ENCODE measurements at regions not wholly inside any gene's neighbourhood (a gene's known extent, or its start where the extent isn't known, plus 50 kb on each side); places are given as distances from the start of the nearest gene placed in this dataset.

DNA sequence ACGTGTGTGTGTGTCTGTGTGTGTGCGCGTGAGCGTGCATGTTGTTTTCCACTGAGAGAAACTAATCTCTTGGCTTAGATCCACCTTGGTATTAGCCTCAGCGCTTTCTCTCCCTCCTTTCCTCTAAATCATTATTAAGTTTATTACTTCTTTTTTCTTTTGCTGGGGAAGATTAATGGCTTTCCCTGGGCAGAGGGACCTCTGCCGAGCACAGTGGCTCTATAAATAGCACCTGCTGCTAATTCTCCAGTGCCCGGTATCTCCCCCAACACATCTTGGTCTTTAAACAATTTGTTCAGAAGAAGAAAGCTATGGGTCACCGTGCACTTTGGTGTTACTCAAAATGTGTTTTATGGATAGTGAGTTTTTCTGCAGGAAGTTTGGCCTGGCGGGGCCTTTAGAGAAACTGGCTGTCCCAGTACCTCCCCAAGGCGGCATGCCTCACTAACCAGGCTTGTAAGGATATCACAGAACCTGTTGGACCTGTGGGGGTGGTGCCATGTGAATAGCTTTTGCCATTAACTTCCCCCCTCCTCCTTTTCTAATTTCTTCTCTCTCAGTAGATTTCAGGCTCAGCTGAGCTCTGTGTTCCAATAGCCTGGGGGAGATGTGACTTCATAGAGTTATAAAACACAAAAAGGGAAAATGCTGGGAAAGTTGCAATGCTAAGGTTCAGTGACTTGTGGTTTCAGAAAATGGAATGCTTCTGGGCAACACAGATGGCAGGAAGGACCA, 70.1 kb upstream of the RAB11FIP2 start:
- DNase-seq, result no peak
- TF ChIP-seq POLR2A (IDR thresholded peaks at IDR 0.05) (no peak), CTCF (IDR thresholded peaks at IDR 0.05) (no peak), EP300 (IDR thresholded peaks at IDR 0.05; ENCODE audit: low read depth) (no peak), POLR2AphosphoS5 (IDR thresholded peaks at IDR 0.05) (no peak)
- H3K27me3 ChIP-seq, result no peaks in the 10 kb centered on the region
- intact Hi-C loops (cut with DNase I; ENCODE audit: low total_unique reads), result loop anchor here (1.0 kb wide), 1 partner anchor 43 kb away; no protein-coding TSS in a partner anchor
- in situ Hi-C loops (cut with MboI; ENCODE audit: low pct_ligation_motif_present in 1 of 4, low pct_unique_long_range_greater_than_20kb in 1 of 4, low sequenced_read_pairs in 3 of 4), result no loop called here
- no peaks in the 10 kb centered on the region for H3K9me3 ChIP-seq
- no peak overlapping the region for H3K4me3 ChIP-seq
- H3K36me3 ChIP-seq, result no peaks in the 10 kb centered on the region
- H3K27ac ChIP-seq, result peak overlapping the region in 3 of 4 donors; percentile 32 to 46 (median 44)
- 72 to 73% methylated on average over 8 to 10 of the region's 10 CpGs for WGBS, 2 donors (ENCODE audit: low coverage in 1 of 2)
- peaks cover 0 to 9% (median 0%) of the 10 kb centered on the region in 4 donors for H3K4me1 ChIP-seq

DNA sequence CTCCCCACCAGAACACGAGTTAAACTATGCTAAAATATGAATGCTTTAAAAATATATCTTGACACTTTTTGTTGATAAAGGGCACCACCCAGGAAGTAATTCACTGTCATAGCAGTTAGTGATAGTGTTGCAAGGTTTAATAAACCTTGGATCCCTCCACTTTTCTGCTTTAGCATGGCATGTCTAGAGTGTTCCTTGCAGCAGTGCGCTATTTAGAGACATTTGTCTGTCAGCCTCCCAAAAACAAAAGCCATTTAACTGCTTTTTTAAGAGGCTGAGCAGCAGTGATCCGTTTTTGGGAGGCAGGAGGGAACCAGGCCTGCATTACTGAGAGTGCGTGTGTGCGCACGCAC, 69.6 kb upstream of the RAB11FIP2 start:
- no peak for DNase-seq
- H3K27ac ChIP-seq, result peak overlapping the region in 3 of 4 donors; percentile 32 to 46 (median 44)
- no peaks in the 10 kb centered on the region for H3K27me3 ChIP-seq
- in situ Hi-C loops (cut with MboI; ENCODE audit: low pct_ligation_motif_present in 1 of 4, low pct_unique_long_range_greater_than_20kb in 1 of 4, low sequenced_read_pairs in 3 of 4) (no loop called here), intact Hi-C loops (cut with DNase I; ENCODE audit: low total_unique reads) (no loop called here)
- no peak overlapping the region for H3K4me3 ChIP-seq
- TF ChIP-seq CTCF (IDR thresholded peaks at IDR 0.05) (no peak), EP300 (IDR thresholded peaks at IDR 0.05; ENCODE audit: low read depth) (no peak), POLR2A (IDR thresholded peaks at IDR 0.05) (no peak), POLR2AphosphoS5 (IDR thresholded peaks at IDR 0.05) (no peak)
- H3K4me1 ChIP-seq, result peaks cover 0 to 9% (median 0%) of the 10 kb centered on the region in 4 donors
- no peaks in the 10 kb centered on the region for H3K36me3 ChIP-seq
- 64% methylated on average over 6 of the region's 6 CpGs; no CpG with 5 or more reads in 1 of the 2 donors for WGBS, 2 donors (ENCODE audit: low coverage in 1 of 2)
- no peaks in the 10 kb centered on the region for H3K9me3 ChIP-seq

DNA sequence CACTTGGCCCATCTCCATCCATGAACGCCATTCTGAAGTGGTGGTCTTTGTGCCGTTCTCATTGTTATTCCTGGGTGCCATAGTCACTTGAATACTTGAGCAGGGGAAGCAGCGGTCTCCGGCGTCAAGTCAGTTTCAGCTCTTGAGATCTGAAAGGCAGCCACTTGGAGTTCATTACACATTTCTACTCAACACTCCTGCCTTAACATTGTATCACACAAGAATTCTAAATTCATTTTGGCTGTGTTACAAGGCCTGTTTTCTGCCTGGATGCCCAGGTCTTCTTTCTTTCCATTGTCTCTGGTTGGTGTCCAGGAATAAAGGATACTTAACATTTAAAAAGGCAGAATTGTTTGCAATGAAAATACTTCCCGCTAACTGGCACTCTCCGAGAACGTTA, 69.0 kb upstream of the RAB11FIP2 start:
- Histone ChIP-seq H3K9me3 (no peaks in the 10 kb centered on the region), H3K27me3 (no peaks in the 10 kb centered on the region), H3K4me1 (peaks cover 0 to 9% (median 0%) of the 10 kb centered on the region in 4 donors), H3K27ac (no peak overlapping the region), H3K4me3 (no peak overlapping the region), H3K36me3 (no peaks in the 10 kb centered on the region)
- intact Hi-C loops (cut with DNase I; ENCODE audit: low total_unique reads) (no loop called here), in situ Hi-C loops (cut with MboI; ENCODE audit: low pct_ligation_motif_present in 1 of 4, low pct_unique_long_range_greater_than_20kb in 1 of 4, low sequenced_read_pairs in 3 of 4) (no loop called here)
- DNase-seq, result no peak
- 80 to 84% methylated on average over 6 to 8 of the region's 8 CpGs for WGBS, 2 donors (ENCODE audit: low coverage in 1 of 2)
- no peak for TF ChIP-seq EP300 (IDR thresholded peaks at IDR 0.05; ENCODE audit: low read depth)
- no peak for TF ChIP-seq POLR2A (IDR thresholded peaks at IDR 0.05)
- no peak for TF ChIP-seq POLR2AphosphoS5 (IDR thresholded peaks at IDR 0.05)
- TF ChIP-seq CTCF (IDR thresholded peaks at IDR 0.05), result no peak

DNA sequence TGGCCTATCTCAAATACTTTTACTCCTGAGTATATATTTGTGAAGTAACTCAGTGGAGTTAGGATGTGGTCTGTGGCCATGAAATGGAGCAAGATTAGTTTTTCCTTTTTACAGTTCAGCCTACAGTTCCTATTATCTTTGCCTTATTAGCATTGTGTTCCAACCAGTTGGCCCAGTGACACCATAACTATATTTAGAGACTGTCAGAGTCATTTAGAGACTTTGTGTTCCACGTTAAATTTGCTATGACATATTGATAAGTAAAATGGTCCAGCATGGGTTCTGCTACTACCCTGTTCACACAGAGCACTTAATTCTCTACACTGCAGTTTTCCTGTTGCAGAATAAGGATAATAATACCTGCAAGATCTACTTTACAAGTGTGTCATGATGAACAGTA, 68.3 kb upstream of the RAB11FIP2 start:
- H3K36me3 ChIP-seq, result no peaks in the 10 kb centered on the region
- WGBS, 2 donors (ENCODE audit: low coverage in 1 of 2), result 57 to 61% methylated on average over 1 of the region's 1 CpG
- H3K27ac ChIP-seq, result no peak overlapping the region
- DNase-seq, result no peak
- H3K4me1 ChIP-seq, result peaks cover 0 to 9% (median 0%) of the 10 kb centered on the region in 4 donors
- intact Hi-C loops (cut with DNase I; ENCODE audit: low total_unique reads), result no loop called here
- no peaks in the 10 kb centered on the region for H3K27me3 ChIP-seq
- no peak overlapping the region for H3K4me3 ChIP-seq
- H3K9me3 ChIP-seq, result no peaks in the 10 kb centered on the region
- in situ Hi-C loops (cut with MboI; ENCODE audit: low pct_ligation_motif_present in 1 of 4, low pct_unique_long_range_greater_than_20kb in 1 of 4, low sequenced_read_pairs in 3 of 4), result no loop called here
- no peak for TF ChIP-seq POLR2AphosphoS5 (IDR thresholded peaks at IDR 0.05)
- no peak for TF ChIP-seq POLR2A (IDR thresholded peaks at IDR 0.05)
- no peak for TF ChIP-seq CTCF (IDR thresholded peaks at IDR 0.05)
- no peak for TF ChIP-seq EP300 (IDR thresholded peaks at IDR 0.05; ENCODE audit: low read depth)

Measured in transverse colon (tissue), 4 donors.